ENCODE measurements at regions not wholly inside any gene's neighbourhood (a gene's known extent, or its start where the extent isn't known, plus 50 kb on each side); places are given as distances from the start of the nearest gene placed in this dataset.

- H3K4me3 ChIP-seq (replicated peaks; ENCODE audit: low read depth, low read length), result no peak overlapping the region
- TF ChIP-seq CTCF (IDR thresholded peaks at IDR 0.05; ENCODE audit: insufficient read depth, low read length, poor library complexity, severe bottlenecking), result no peak
- DNase-seq (ENCODE audit: extremely low read depth, insufficient read length), result no peak
- H3K36me3 ChIP-seq (ENCODE audit: control insufficient read depth, insufficient read depth, low read length), result no peaks in the 10 kb centered on the region
- no peaks in the 10 kb centered on the region; the same call in 1 of the 2 replicates for H3K27me3 ChIP-seq (replicated peaks; ENCODE audit: control insufficient read depth, insufficient read depth, low read length)
Measured at GRCh38 chr5:155540000-155540595, 526.5 kb downstream of the KIF4B start.

- no peaks in the 10 kb centered on the region for H3K36me3 ChIP-seq (ENCODE audit: control insufficient read depth, insufficient read depth, low read length)
- H3K4me3 ChIP-seq (replicated peaks; ENCODE audit: low read depth, low read length), result no peak overlapping the region
- TF ChIP-seq CTCF (IDR thresholded peaks at IDR 0.05; ENCODE audit: insufficient read depth, low read length, poor library complexity, severe bottlenecking), result no peak
- no peaks in the 10 kb centered on the region; the same call in 1 of the 2 replicates for H3K27me3 ChIP-seq (replicated peaks; ENCODE audit: control insufficient read depth, insufficient read depth, low read length)
- no peak for DNase-seq (ENCODE audit: extremely low read depth, insufficient read length)
Measured at GRCh38 chr5:155546075-155546474, 532.5 kb downstream of the KIF4B start.

- Histone ChIP-seq H3K4me3 (replicated peaks; ENCODE audit: low read depth, low read length) (no peak overlapping the region), H3K27me3 (replicated peaks; ENCODE audit: control insufficient read depth, insufficient read depth, low read length) (no peaks in the 10 kb centered on the region), H3K36me3 (ENCODE audit: control insufficient read depth, insufficient read depth, low read length) (no peaks in the 10 kb centered on the region)
- no peak for DNase-seq (ENCODE audit: extremely low read depth, insufficient read length)
- no peak for TF ChIP-seq CTCF (IDR thresholded peaks at IDR 0.05; ENCODE audit: insufficient read depth, low read length, poor library complexity, severe bottlenecking)
Measured at GRCh38 chr5:155554500-155554899, 540.9 kb downstream of the KIF4B start.

GRCh38 chr5:155556222-155556621, 542.7 kb downstream of the KIF4B start:
- no peak for TF ChIP-seq CTCF (IDR thresholded peaks at IDR 0.05; ENCODE audit: insufficient read depth, low read length, poor library complexity, severe bottlenecking)
- DNase-seq (ENCODE audit: extremely low read depth, insufficient read length), result no peak
- Histone ChIP-seq H3K36me3 (ENCODE audit: control insufficient read depth, insufficient read depth, low read length) (no peaks in the 10 kb centered on the region), H3K27me3 (replicated peaks; ENCODE audit: control insufficient read depth, insufficient read depth, low read length) (no peaks in the 10 kb centered on the region), H3K4me3 (replicated peaks; ENCODE audit: low read depth, low read length) (no peak overlapping the region)

DNA sequence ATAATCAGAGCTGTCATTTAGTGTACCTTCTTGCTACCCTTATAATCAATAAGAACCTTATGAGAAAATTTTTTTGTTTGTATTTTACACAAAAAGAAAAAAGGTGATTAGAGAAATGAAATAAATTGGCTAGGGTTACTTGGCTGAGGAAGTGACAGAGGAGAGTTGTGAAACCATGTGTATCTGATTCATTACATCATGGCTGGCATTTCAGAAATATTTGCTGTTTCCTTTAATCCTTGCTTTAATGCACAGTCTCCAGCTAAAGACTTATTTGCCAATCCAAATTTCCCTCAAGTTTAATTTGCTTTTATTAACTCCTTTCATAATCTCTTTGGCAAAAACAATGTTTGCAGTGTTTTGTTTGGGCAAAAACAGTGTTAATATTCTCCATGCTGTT, 543.1 kb downstream of the KIF4B start:
- DNase-seq (ENCODE audit: extremely low read depth, insufficient read length), result no peak
- no peaks in the 10 kb centered on the region for H3K36me3 ChIP-seq (ENCODE audit: control insufficient read depth, insufficient read depth, low read length)
- no peaks in the 10 kb centered on the region for H3K27me3 ChIP-seq (replicated peaks; ENCODE audit: control insufficient read depth, insufficient read depth, low read length)

More for the DNA sequence above, 543.1 kb downstream of the KIF4B start:
- H3K4me3 ChIP-seq (replicated peaks; ENCODE audit: low read depth, low read length), result no peak overlapping the region
- TF ChIP-seq CTCF (IDR thresholded peaks at IDR 0.05; ENCODE audit: insufficient read depth, low read length, poor library complexity, severe bottlenecking), result no peak

Measured in GM06990 (cell line).